OCI-LY1 (cell line): ENCODE measurements at regions not wholly inside any gene's neighbourhood (a gene's known extent, or its start where the extent isn't known, plus 50 kb on each side); places are given as distances from the start of the nearest gene placed in this dataset.

Experiments
- CTCF ChIP-seq: fragments of 200-600 bp; sonication (generic), shearing (Covaris generic); IDR thresholded peaks from 2 replicates; pipeline ENCODE4 v1.5.1; 2017; ENCODE audit warnings: mild to moderate bottlenecking, antibody characterized with exemption, low read length, moderate library complexity, mixed read lengths
- EZH2 ChIP-seq: fragments of 200-600 bp; sonication (generic), shearing (Covaris generic); IDR thresholded peaks from 2 replicates; pipeline ENCODE4 v1.8.0; 2017; ENCODE audit warnings: borderline replicate concordance, mixed run types, mild to moderate bottlenecking, antibody characterized with exemption, low read length, moderate library complexity, mixed read lengths

- TF ChIP-seq CTCF (no peak), EZH2 (no peak)
Measured at GRCh38 chr6:26211963-26212362, 124.7 kb downstream of the HFE start.
